ENCODE measurements at regions not wholly inside any gene's neighbourhood (a gene's known extent, or its start where the extent isn't known, plus 50 kb on each side); places are given as distances from the start of the nearest gene placed in this dataset.
"Not testable (repeated sequence)": the region's sequence is repeated elsewhere in the genome, so short reads cannot be mapped to it uniquely, and the experiment has no call there.

- no peaks in the 10 kb centered on the region for H3K36me3 ChIP-seq (replicated peaks; ENCODE audit: insufficient read depth, low read length)
- no peak overlapping the region for H3K9ac ChIP-seq (ENCODE audit: low read length)
- H3K79me2 ChIP-seq (ENCODE audit: low read length), result no peaks in the 10 kb centered on the region
- H3K4me3 ChIP-seq (ENCODE audit: low read length), result no peak overlapping the region
- no peaks in the 10 kb centered on the region for H3K9me3 ChIP-seq (replicated peaks; ENCODE audit: insufficient read depth, low read length)
- H4K20me1 ChIP-seq (ENCODE audit: insufficient read depth, low read length), result no peaks in the 10 kb centered on the region
- H3K4me2 ChIP-seq (ENCODE audit: low read depth, low read length), result no peak overlapping the region
- no peak for DNase-seq
- TF ChIP-seq CTCF (IDR thresholded peaks at IDR 0.05; ENCODE audit: low read length) (no peak), EZH2phosphoT487 (IDR thresholded peaks at IDR 0.05; ENCODE audit: low read length) (no peak), EZH2 (optimal IDR thresholded peaks at IDR 0.05; ENCODE audit: low read depth, low read length) (no peak)
- no peak overlapping the region for H2AFZ ChIP-seq (ENCODE audit: low read length)
- H3K27ac ChIP-seq (ENCODE audit: low read length), result no peak overlapping the region
- no peaks in the 10 kb centered on the region for H3K27me3 ChIP-seq (replicated peaks; ENCODE audit: insufficient read depth, low read length)
- no peaks in the 10 kb centered on the region for H3K9me2 ChIP-seq (replicated peaks; ENCODE audit: insufficient read depth, low read length)
- no peaks in the 10 kb centered on the region for H3K4me1 ChIP-seq (ENCODE audit: low read length)
- no peaks in the 10 kb centered on the region for H3F3A ChIP-seq (ENCODE audit: insufficient read depth, low read length)
Measured at GRCh38 chr6:137573739-137574138, 79.5 kb upstream of the OLIG3 start.

GRCh38 chr6:137579612-137580011, 85.4 kb upstream of the OLIG3 start:
- Histone ChIP-seq H3K79me2 (ENCODE audit: low read length) (no peaks in the 10 kb centered on the region), H2AFZ (ENCODE audit: low read length) (no peak overlapping the region), H3K9me2 (replicated peaks; ENCODE audit: insufficient read depth, low read length) (no peaks in the 10 kb centered on the region), H3K27me3 (replicated peaks; ENCODE audit: insufficient read depth, low read length) (no peaks in the 10 kb centered on the region), H3K4me2 (ENCODE audit: low read depth, low read length) (no peak overlapping the region), H4K20me1 (ENCODE audit: insufficient read depth, low read length) (no peaks in the 10 kb centered on the region), H3K9ac (ENCODE audit: low read length) (no peak overlapping the region), H3K4me3 (ENCODE audit: low read length) (no peak overlapping the region), H3F3A (ENCODE audit: insufficient read depth, low read length) (no peaks in the 10 kb centered on the region), H3K36me3 (replicated peaks; ENCODE audit: insufficient read depth, low read length) (no peaks in the 10 kb centered on the region), H3K27ac (ENCODE audit: low read length) (no peak overlapping the region), H3K4me1 (ENCODE audit: low read length) (no peaks in the 10 kb centered on the region), H3K9me3 (replicated peaks; ENCODE audit: insufficient read depth, low read length) (no peaks in the 10 kb centered on the region)
- no peak for DNase-seq
- TF ChIP-seq EZH2phosphoT487 (IDR thresholded peaks at IDR 0.05; ENCODE audit: low read length), result no peak

GRCh38 chr6:137581019-137581707, 87.0 kb upstream of the OLIG3 start:
- TF ChIP-seq CTCF (IDR thresholded peaks at IDR 0.05; ENCODE audit: low read length) (no peak), EZH2 (optimal IDR thresholded peaks at IDR 0.05; ENCODE audit: low read depth, low read length) (no peak), EZH2phosphoT487 (IDR thresholded peaks at IDR 0.05; ENCODE audit: low read length) (no peak)
- H3K36me3 ChIP-seq (replicated peaks; ENCODE audit: insufficient read depth, low read length), result no peaks in the 10 kb centered on the region
- no peaks in the 10 kb centered on the region for H3K79me2 ChIP-seq (ENCODE audit: low read length)
- H3K4me3 ChIP-seq (ENCODE audit: low read length), result no peak overlapping the region
- H3K4me1 ChIP-seq (ENCODE audit: low read length), result no peaks in the 10 kb centered on the region
- no peaks in the 10 kb centered on the region for H3K27me3 ChIP-seq (replicated peaks; ENCODE audit: insufficient read depth, low read length)
- H3K9me3 ChIP-seq (replicated peaks; ENCODE audit: insufficient read depth, low read length), result no peaks in the 10 kb centered on the region
- no peak overlapping the region for H3K4me2 ChIP-seq (ENCODE audit: low read depth, low read length)
- H3K27ac ChIP-seq (ENCODE audit: low read length), result no peak overlapping the region
- H3K9ac ChIP-seq (ENCODE audit: low read length), result no peak overlapping the region
- no peak overlapping the region for H2AFZ ChIP-seq (ENCODE audit: low read length)
- H3F3A ChIP-seq (ENCODE audit: insufficient read depth, low read length), result no peaks in the 10 kb centered on the region
- no peak for DNase-seq
- no peaks in the 10 kb centered on the region for H3K9me2 ChIP-seq (replicated peaks; ENCODE audit: insufficient read depth, low read length)
- H4K20me1 ChIP-seq (ENCODE audit: insufficient read depth, low read length), result no peaks in the 10 kb centered on the region

- H3K9ac ChIP-seq (ENCODE audit: low read length); H3K27me3 ChIP-seq (replicated peaks; ENCODE audit: insufficient read depth, low read length); H3K9me3 ChIP-seq (replicated peaks; ENCODE audit: insufficient read depth, low read length); H3K4me2 ChIP-seq (ENCODE audit: low read depth, low read length); H3K36me3 ChIP-seq (replicated peaks; ENCODE audit: insufficient read depth, low read length); H3F3A ChIP-seq (ENCODE audit: insufficient read depth, low read length); H4K20me1 ChIP-seq (ENCODE audit: insufficient read depth, low read length); DNase-seq; H3K9me2 ChIP-seq (replicated peaks; ENCODE audit: insufficient read depth, low read length); H3K4me1 ChIP-seq (ENCODE audit: low read length); H2AFZ ChIP-seq (ENCODE audit: low read length); H3K4me3 ChIP-seq (ENCODE audit: low read length); H3K27ac ChIP-seq (ENCODE audit: low read length); H3K79me2 ChIP-seq (ENCODE audit: low read length): not testable (repeated sequence)
Measured at GRCh38 chr6:137583519-137583918, 89.3 kb upstream of the OLIG3 start.
